ENCODE measurements at regions not wholly inside any gene's neighbourhood (a gene's known extent, or its start where the extent isn't known, plus 50 kb on each side); places are given as distances from the start of the nearest gene placed in this dataset.

- DNase-seq (ENCODE audit: low read depth, low spot score), result no peak
Observed at GRCh38 chr3:82940124-82940523, 1178.7 kb upstream of the GBE1 start.

GRCh38 chr3:82939491-82940097 is 1178.1 kb upstream of the GBE1 start:
- DNase-seq (ENCODE audit: low read depth, low spot score), result no peak

GRCh38 chr3:82938821-82939328 is 1177.4 kb upstream of the GBE1 start:
- no peak for DNase-seq (ENCODE audit: low read depth, low spot score)

- no peak for DNase-seq (ENCODE audit: low read depth, low spot score)
Observed at GRCh38 chr3:82927309-82928253, 1166.1 kb upstream of the GBE1 start.

GRCh38 chr3:82891028-82891427 is 1129.6 kb upstream of the GBE1 start:
- no peak for DNase-seq (ENCODE audit: low read depth, low spot score)

GRCh38 chr3:82883072-82883471 is 1121.6 kb upstream of the GBE1 start:
- no peak for DNase-seq (ENCODE audit: low read depth, low spot score)

- DNase-seq (ENCODE audit: low read depth, low spot score), result no peak
Observed at GRCh38 chr3:82875401-82875800, 1114.0 kb upstream of the GBE1 start.

GRCh38 chr3:82839871-82840270 is 1078.4 kb upstream of the GBE1 start:
- DNase-seq (ENCODE audit: low read depth, low spot score), result no peak

- no peak for DNase-seq (ENCODE audit: low read depth, low spot score)
Observed at GRCh38 chr3:82834098-82834497, 1072.7 kb upstream of the GBE1 start.

GRCh38 chr3:82824491-82824890 is 1063.0 kb upstream of the GBE1 start:
- peak; percentile 43 for DNase-seq (ENCODE audit: low read depth, low spot score)

GRCh38 chr3:82816086-82816485 is 1054.6 kb upstream of the GBE1 start:
- no peak for DNase-seq (ENCODE audit: low read depth, low spot score)

GRCh38 chr3:82815417-82816058 is 1054.1 kb upstream of the GBE1 start:
- no peak for DNase-seq (ENCODE audit: low read depth, low spot score)

- DNase-seq (ENCODE audit: low read depth, low spot score), result no peak
Observed at GRCh38 chr3:82814660-82815059, 1053.2 kb upstream of the GBE1 start.

- DNase-seq (ENCODE audit: low read depth, low spot score), result no peak
Observed at GRCh38 chr3:82807781-82808180, 1046.3 kb upstream of the GBE1 start.

GRCh38 chr3:82802501-82802900 is 1041.1 kb upstream of the GBE1 start:
- no peak for DNase-seq (ENCODE audit: low read depth, low spot score)

- no peak for DNase-seq (ENCODE audit: low read depth, low spot score)
Observed at GRCh38 chr3:82800248-82800647, 1038.8 kb upstream of the GBE1 start.

- DNase-seq (ENCODE audit: low read depth, low spot score), result no peak
Observed at GRCh38 chr3:82796765-82797164, 1035.3 kb upstream of the GBE1 start.

- DNase-seq (ENCODE audit: low read depth, low spot score), result no peak
Observed at GRCh38 chr3:82791241-82791640, 1029.8 kb upstream of the GBE1 start.

- no peak for DNase-seq (ENCODE audit: low read depth, low spot score)
Observed at GRCh38 chr3:82790307-82791097, 1029.1 kb upstream of the GBE1 start.

- no peak for DNase-seq (ENCODE audit: low read depth, low spot score)
Observed at GRCh38 chr3:82783194-82783593, 1021.7 kb upstream of the GBE1 start.

- DNase-seq (ENCODE audit: low read depth, low spot score), result no peak
Observed at GRCh38 chr3:82773207-82773606, 1011.8 kb upstream of the GBE1 start.

- DNase-seq (ENCODE audit: low read depth, low spot score), result no peak
Observed at GRCh38 chr3:82764521-82764920, 1003.1 kb upstream of the GBE1 start.
